ENCODE measurements at regions not wholly inside any gene's neighbourhood (a gene's known extent, or its start where the extent isn't known, plus 50 kb on each side); places are given as distances from the start of the nearest gene placed in this dataset.

GRCh38 chr5:45195026-45195425 lies 386.3 kb downstream of the MRPS30 start:
- TF ChIP-seq, protein P1, sequence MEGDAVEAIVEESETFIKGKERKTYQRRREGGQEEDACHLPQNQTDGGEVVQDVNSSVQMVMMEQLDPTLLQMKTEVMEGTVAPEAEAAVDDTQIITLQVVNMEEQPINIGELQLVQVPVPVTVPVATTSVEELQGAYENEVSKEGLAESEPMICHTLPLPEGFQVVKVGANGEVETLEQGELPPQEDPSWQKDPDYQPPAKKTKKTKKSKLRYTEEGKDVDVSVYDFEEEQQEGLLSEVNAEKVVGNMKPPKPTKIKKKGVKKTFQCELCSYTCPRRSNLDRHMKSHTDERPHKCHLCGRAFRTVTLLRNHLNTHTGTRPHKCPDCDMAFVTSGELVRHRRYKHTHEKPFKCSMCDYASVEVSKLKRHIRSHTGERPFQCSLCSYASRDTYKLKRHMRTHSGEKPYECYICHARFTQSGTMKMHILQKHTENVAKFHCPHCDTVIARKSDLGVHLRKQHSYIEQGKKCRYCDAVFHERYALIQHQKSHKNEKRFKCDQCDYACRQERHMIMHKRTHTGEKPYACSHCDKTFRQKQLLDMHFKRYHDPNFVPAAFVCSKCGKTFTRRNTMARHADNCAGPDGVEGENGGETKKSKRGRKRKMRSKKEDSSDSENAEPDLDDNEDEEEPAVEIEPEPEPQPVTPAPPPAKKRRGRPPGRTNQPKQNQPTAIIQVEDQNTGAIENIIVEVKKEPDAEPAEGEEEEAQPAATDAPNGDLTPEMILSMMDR (IDR thresholded peaks at IDR 0.05) = no peak
- TF ChIP-seq EP300 (IDR thresholded peaks at IDR 0.05) (no peak), POLR2A (IDR thresholded peaks at IDR 0.05) (no peak)

Measured in sigmoid colon (tissue), 4 donors.